H9 (cell line): ENCODE measurements at regions not wholly inside any gene's neighbourhood (a gene's known extent, or its start where the extent isn't known, plus 50 kb on each side); places are given as distances from the start of the nearest gene placed in this dataset.

Source experiments
- DNase-seq: peaks from one replicate; pipeline ENCODE4 v3.0.0-alpha.2; 2017
- H2AFZ ChIP-seq: one replicate; pipeline ENCODE4 v1.6.1; 2013; ENCODE audit warnings: mild to moderate bottlenecking, low read length, control low read depth, moderate library complexity
- H2AK5ac ChIP-seq: 2 replicates; pipeline ENCODE4 v1.6.1; 2013; ENCODE audit warnings: low read length, control low read depth, mixed read lengths; ENCODE audit not compliant: insufficient read length
- H2BK120ac ChIP-seq: one replicate; pipeline ENCODE4 v1.6.1; 2013; ENCODE audit warnings: low read depth, mild to moderate bottlenecking, low read length, control low read depth, inconsistent platforms; ENCODE audit not compliant: poor library complexity, severe bottlenecking
- H2BK12ac ChIP-seq: 2 replicates; pipeline ENCODE4 v1.6.1; 2013; ENCODE audit warnings: low read length, control low read depth, mixed read lengths, low read depth; ENCODE audit not compliant: insufficient read length
- H2BK15ac ChIP-seq: 2 replicates; pipeline ENCODE4 v1.6.1; 2013; ENCODE audit warnings: low read depth, low read length, control low read depth
- H2BK20ac ChIP-seq: one replicate; pipeline ENCODE4 v1.6.1; 2013; ENCODE audit warnings: low read depth, mild to moderate bottlenecking, low read length, control low read depth, inconsistent platforms; ENCODE audit not compliant: poor library complexity, severe bottlenecking
- H2BK5ac ChIP-seq: 2 replicates; pipeline ENCODE4 v1.6.1; 2013; ENCODE audit warnings: low read length, control low read depth, mixed read lengths; ENCODE audit not compliant: insufficient read length
- H3K14ac ChIP-seq: 2 replicates; pipeline ENCODE4 v1.6.1; 2013; ENCODE audit warnings: low read length, control low read depth; ENCODE audit not compliant: insufficient read depth
- H3K18ac ChIP-seq: 2 replicates; pipeline ENCODE4 v1.6.1; 2013; ENCODE audit warnings: low read depth, mild to moderate bottlenecking, mixed read lengths, low read length, control low read depth; ENCODE audit not compliant: insufficient read length
- H3K23ac ChIP-seq: 2 replicates; pipeline ENCODE4 v1.6.1; 2013; ENCODE audit warnings: low read length, control low read depth, mixed read lengths, low read depth; ENCODE audit not compliant: insufficient read length
- H3K23me2 ChIP-seq: 2 replicates; pipeline ENCODE4 v1.6.1; 2013; ENCODE audit warnings: low read depth, mild to moderate bottlenecking, mixed read lengths, low read length, control low read depth; ENCODE audit not compliant: insufficient read length, poor library complexity, severe bottlenecking
- H3K27ac ChIP-seq: 2 replicates; pipeline ENCODE4 v1.5.1; 2013; ENCODE audit warnings: low read length, control low read depth, mixed read lengths, low read depth; ENCODE audit not compliant: insufficient read length
- H3K27me3 ChIP-seq: 2 replicates; pipeline ENCODE4 v1.6.1; 2013; ENCODE audit warnings: low read length, control low read depth, inconsistent platforms; ENCODE audit not compliant: insufficient read depth
- H3K4ac ChIP-seq: 2 replicates; pipeline ENCODE4 v1.6.1; 2013; ENCODE audit warnings: low read depth, mild to moderate bottlenecking, control low read depth, inconsistent platforms, low read length, moderate library complexity
- H3K4me1 ChIP-seq: 2 replicates; pipeline ENCODE4 v1.6.1; 2013; ENCODE audit warnings: low read length, control low read depth, inconsistent platforms; ENCODE audit not compliant: insufficient read depth
- H3K4me2 ChIP-seq: 2 replicates; pipeline ENCODE4 v1.6.1; 2013; ENCODE audit warnings: low read length, control low read depth, mixed read lengths; ENCODE audit not compliant: insufficient read length, insufficient read depth
- H3K56ac ChIP-seq: 2 replicates; pipeline ENCODE4 v1.6.1; 2013; ENCODE audit warnings: low read depth, mild to moderate bottlenecking, mixed read lengths, low read length, control low read depth; ENCODE audit not compliant: insufficient read length
- H3K79me1 ChIP-seq: 2 replicates; pipeline ENCODE4 v1.6.1; 2013; ENCODE audit warnings: low read depth, mild to moderate bottlenecking, moderate library complexity, low read length, control low read depth, inconsistent platforms; ENCODE audit not compliant: insufficient read depth, poor library complexity, severe bottlenecking
- H3K79me2 ChIP-seq: 2 replicates; pipeline ENCODE4 v1.6.1; 2013; ENCODE audit warnings: low read length, control low read depth, inconsistent platforms; ENCODE audit not compliant: insufficient read depth
- H3K9ac ChIP-seq: 2 replicates; pipeline ENCODE4 v1.6.1; 2013; ENCODE audit warnings: low read length, control low read depth, mixed read lengths; ENCODE audit not compliant: insufficient read length; ENCODE audit errors: extremely low read depth
- H3K9me3 ChIP-seq: one replicate; pipeline ENCODE4 v1.6.1; 2013; ENCODE audit warnings: low read depth, low read length, inconsistent platforms; ENCODE audit not compliant: control insufficient read depth
- H3T11ph ChIP-seq: one replicate; pipeline ENCODE4 v1.6.1; 2013; ENCODE audit warnings: mild to moderate bottlenecking, low read length, control low read depth, inconsistent platforms
- H4K20me1 ChIP-seq: one replicate; pipeline ENCODE4 v1.6.1; 2013; ENCODE audit not compliant: control insufficient read depth, insufficient read length, insufficient read depth
- H4K5ac ChIP-seq: 2 replicates; pipeline ENCODE4 v1.6.1; 2013; ENCODE audit warnings: low read depth, mild to moderate bottlenecking, mixed read lengths, low read length, control low read depth; ENCODE audit not compliant: insufficient read length
- H4K8ac ChIP-seq: replicated peaks from 2 replicates; pipeline ENCODE4 v1.6.1; 2013; ENCODE audit warnings: low read length, control low read depth, mixed read lengths, low read depth; ENCODE audit not compliant: insufficient read length
- H4K91ac ChIP-seq: 2 replicates; pipeline ENCODE4 v1.6.1; 2013; ENCODE audit warnings: low read depth, mild to moderate bottlenecking, moderate library complexity, mixed read lengths, low read length, control low read depth; ENCODE audit not compliant: insufficient read length
- H3K27ac Mint-ChIP-seq, 3 experiments: 2 replicates in 2 of 3; 3 replicates in 1 of 3; pipeline ENCODE4 v1.8.0; 2020 to 2021; ENCODE audit warnings: mixed read lengths in 3 of 3, mild to moderate bottlenecking in 1 of 3, moderate library complexity in 1 of 3
- H3K27me3 Mint-ChIP-seq: 2 replicates; pipeline ENCODE4 v1.8.0; 2021; ENCODE audit warnings: low read depth, mild to moderate bottlenecking, moderate library complexity, mixed read lengths
- H3K36me3 Mint-ChIP-seq, 3 experiments: 2 replicates in 2 of 3; 3 replicates in 1 of 3; pipeline ENCODE4 v1.8.0; 2020 to 2021; ENCODE audit warnings: low read depth in 3 of 3, mixed read lengths in 3 of 3; ENCODE audit not compliant: insufficient read depth in 1 of 3
- H3K4me1 Mint-ChIP-seq, 2 experiments: 2 replicates each; pipeline ENCODE4 v1.8.0; 2020; ENCODE audit warnings: mixed read lengths in 2 of 2
- H3K4me3 Mint-ChIP-seq, 2 experiments: 2 replicates in 1 of 2; 3 replicates in 1 of 2; pipeline ENCODE4 v1.8.0; 2020 to 2021; ENCODE audit warnings: mild to moderate bottlenecking in 2 of 2, mixed read lengths in 2 of 2, moderate library complexity in 1 of 2
- H3K9me3 Mint-ChIP-seq, 2 experiments: 2 replicates in 1 of 2; 3 replicates in 1 of 2; pipeline ENCODE4 v1.8.0; 2020; ENCODE audit warnings: mild to moderate bottlenecking in 2 of 2, mixed read lengths in 2 of 2, moderate library complexity in 1 of 2
- WGBS: extraction: QIAGEN DNeasy Blood & Tissue Kit; methylation state at CpG from one replicate; pipeline ENCODE4 v1.1.7; 2013; ENCODE audit warnings: missing lambda C conversion rate, low lambda C conversion rate, mixed read lengths; ENCODE audit not compliant: insufficient read length; ENCODE audit errors: extremely low coverage; 5-methylcytosine and 5-hydroxymethylcytosine counted together
- TF ChIP-seq, protein P1 (sequence below): fragments of 200-600 bp; sonication (generic); conservative IDR thresholded peaks from 3 replicates; pipeline ENCODE4 v1.8.0; 2021; ENCODE audit warnings: antibody characterized with exemption, mild to moderate bottlenecking

DNA sequence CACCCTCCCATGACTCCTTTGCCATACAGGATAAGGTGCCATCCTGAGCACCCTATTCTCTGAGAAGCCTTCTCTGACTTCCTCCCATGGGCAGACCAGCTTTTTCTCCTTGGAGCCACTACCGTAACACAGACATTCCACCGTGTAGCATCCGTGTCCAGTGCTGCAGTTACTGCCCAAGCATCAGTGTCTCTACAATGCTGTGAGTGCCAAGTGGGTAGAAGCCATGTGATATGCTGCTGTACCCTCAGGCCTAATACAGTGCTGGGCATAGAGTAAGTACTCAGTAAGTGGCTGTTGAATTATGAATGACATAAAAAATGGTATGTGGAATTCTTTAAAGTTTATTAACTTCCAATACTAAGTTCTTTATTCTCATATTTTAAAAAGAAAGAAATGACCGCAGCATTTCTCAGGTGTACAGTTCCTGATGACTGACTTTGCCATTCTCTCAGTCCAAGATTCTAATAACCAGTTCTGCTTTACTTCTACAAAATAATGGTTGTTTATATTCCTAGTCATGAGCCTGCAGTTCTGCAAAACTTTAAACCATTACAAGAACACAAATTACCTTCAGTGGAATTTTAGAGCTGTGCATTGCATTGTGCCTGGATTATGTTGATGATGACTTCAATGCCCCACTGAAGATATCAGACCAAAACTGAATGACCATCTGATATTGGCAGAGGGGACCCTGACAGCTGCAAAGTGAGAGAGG is 118.7 kb downstream of the RPAP3 start:
- Histone ChIP-seq H3K23ac (no peak overlapping the region), H4K91ac (no peak overlapping the region), H3K23me2 (no peaks in the 10 kb centered on the region), H3K79me2 (no peaks in the 10 kb centered on the region), H2BK12ac (no peak overlapping the region), H3K27me3 (no peaks in the 10 kb centered on the region; the same call in 1 of the 2 replicates), H3K56ac (no peak overlapping the region), H2BK15ac (no peak overlapping the region), H3K18ac (no peak overlapping the region), H3K9ac (no peak overlapping the region), H4K8ac (no peak overlapping the region), H3K14ac (no peak overlapping the region), H4K20me1 (no peaks in the 10 kb centered on the region), H2BK5ac (no peak overlapping the region), H2AFZ (no peak overlapping the region), H3K4me1 (0 out of 2 replicates have a peak, but pooled peaks cover 5% of the 10 kb centered on the region), H2AK5ac (no peak overlapping the region), H3K79me1 (no peaks in the 10 kb centered on the region), H3K4ac (no peak overlapping the region), H2BK120ac (no peak overlapping the region), H3K9me3 (no peaks in the 10 kb centered on the region), H3K4me2 (no peak overlapping the region), H4K5ac (no peak overlapping the region), H3T11ph (no peak overlapping the region), H2BK20ac (no peak overlapping the region), H3K27ac (no peak overlapping the region)
- WGBS, result no CpG with 5 or more reads among the region's 4 CpGs
- Mint-ChIP-seq H3K4me3 (no peak overlapping the region), H3K27ac (no peak overlapping the region), H3K36me3 (no peaks in the 10 kb centered on the region), H3K27me3 (no peaks in the 10 kb centered on the region), H3K9me3 (no peaks in the 10 kb centered on the region), H3K4me1 (peaks cover 10 to 14% of the 10 kb centered on the region in 2 experiments)
- TF ChIP-seq, protein P1, sequence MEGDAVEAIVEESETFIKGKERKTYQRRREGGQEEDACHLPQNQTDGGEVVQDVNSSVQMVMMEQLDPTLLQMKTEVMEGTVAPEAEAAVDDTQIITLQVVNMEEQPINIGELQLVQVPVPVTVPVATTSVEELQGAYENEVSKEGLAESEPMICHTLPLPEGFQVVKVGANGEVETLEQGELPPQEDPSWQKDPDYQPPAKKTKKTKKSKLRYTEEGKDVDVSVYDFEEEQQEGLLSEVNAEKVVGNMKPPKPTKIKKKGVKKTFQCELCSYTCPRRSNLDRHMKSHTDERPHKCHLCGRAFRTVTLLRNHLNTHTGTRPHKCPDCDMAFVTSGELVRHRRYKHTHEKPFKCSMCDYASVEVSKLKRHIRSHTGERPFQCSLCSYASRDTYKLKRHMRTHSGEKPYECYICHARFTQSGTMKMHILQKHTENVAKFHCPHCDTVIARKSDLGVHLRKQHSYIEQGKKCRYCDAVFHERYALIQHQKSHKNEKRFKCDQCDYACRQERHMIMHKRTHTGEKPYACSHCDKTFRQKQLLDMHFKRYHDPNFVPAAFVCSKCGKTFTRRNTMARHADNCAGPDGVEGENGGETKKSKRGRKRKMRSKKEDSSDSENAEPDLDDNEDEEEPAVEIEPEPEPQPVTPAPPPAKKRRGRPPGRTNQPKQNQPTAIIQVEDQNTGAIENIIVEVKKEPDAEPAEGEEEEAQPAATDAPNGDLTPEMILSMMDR, result no peak
- DNase-seq, result no peak
